GM23338 (cell line): ENCODE measurements at regions not wholly inside any gene's neighbourhood (a gene's known extent, or its start where the extent isn't known, plus 50 kb on each side); places are given as distances from the start of the nearest gene placed in this dataset.

Source experiments
- ATAC-seq: fragments of 200-7000 bp; cut with Tn5 transposase; 3 replicates; pipeline ENCODE4 v1.9.1; 2020
- DNase-seq: peaks from one replicate; pipeline ENCODE4 v3.0.0-alpha.2; 2015; ENCODE audit warnings: low spot score
- H2AFZ ChIP-seq: fragments of 200-600 bp; sonication (generic); 2 replicates; pipeline ENCODE4 v1.8.0; 2016; ENCODE audit warnings: antibody characterized with exemption, mild to moderate bottlenecking, moderate library complexity
- H3F3A ChIP-seq: fragments of 200-600 bp; sonication (generic); replicated peaks from 2 replicates; pipeline ENCODE4 v1.8.0; 2017; ENCODE audit warnings: antibody characterized with exemption, mixed run types, low read depth
- H3K27ac ChIP-seq: fragments of 200-600 bp; sonication (generic); 2 replicates; pipeline ENCODE4 v1.6.1; 2016; ENCODE audit warnings: low read depth
- H3K27me3 ChIP-seq: fragments of 200-600 bp; sonication (generic); 2 replicates; pipeline ENCODE4 v1.8.0; 2016; ENCODE audit warnings: mild to moderate bottlenecking, mixed run types, moderate library complexity; ENCODE audit not compliant: insufficient read depth
- H3K36me3 ChIP-seq: fragments of 200-600 bp; sonication (generic); 2 replicates; pipeline ENCODE4 v1.8.0; 2016; ENCODE audit warnings: mild to moderate bottlenecking; ENCODE audit not compliant: insufficient read depth
- H3K4me1 ChIP-seq: fragments of 200-600 bp; sonication (generic); 2 replicates; pipeline ENCODE4 v1.8.0; 2016; ENCODE audit warnings: mild to moderate bottlenecking, moderate library complexity; ENCODE audit not compliant: insufficient read depth
- H3K4me2 ChIP-seq: fragments of 200-600 bp; sonication (generic); 2 replicates; pipeline ENCODE4 v1.7.1; 2017; ENCODE audit warnings: mixed run types
- H3K4me3 ChIP-seq: fragments of 200-600 bp; sonication (generic); 2 replicates; pipeline ENCODE4 v1.6.1; 2016; ENCODE audit warnings: mixed run types
- H3K79me2 ChIP-seq: fragments of 200-600 bp; sonication (generic); replicated peaks from 2 replicates; pipeline ENCODE4 v1.8.0; 2017; ENCODE audit warnings: mild to moderate bottlenecking; ENCODE audit not compliant: insufficient read depth
- H3K9me2 ChIP-seq: fragments of 200-600 bp; sonication (generic); 2 replicates; pipeline ENCODE4 v1.8.0; 2017; ENCODE audit not compliant: insufficient read depth
- H4K20me1 ChIP-seq: fragments of 200-600 bp; sonication (generic); replicated peaks from 2 replicates; pipeline ENCODE4 v1.8.0; 2017; ENCODE audit warnings: mild to moderate bottlenecking; ENCODE audit not compliant: insufficient read depth
- H3K27ac Mint-ChIP-seq: 2 replicates; pipeline ENCODE4 v1.8.0; 2020; ENCODE audit warnings: inconsistent platforms, mild to moderate bottlenecking, moderate library complexity, mixed read lengths
- H3K27me3 Mint-ChIP-seq: 3 replicates; pipeline ENCODE4 v1.8.0; 2022; ENCODE audit warnings: low read depth, mild to moderate bottlenecking, moderate library complexity, mixed read lengths, inconsistent platforms; ENCODE audit not compliant: insufficient read depth, poor library complexity
- H3K36me3 Mint-ChIP-seq: 3 replicates; pipeline ENCODE4 v1.8.0; 2021; ENCODE audit warnings: low read depth, mild to moderate bottlenecking, inconsistent platforms, moderate library complexity, mixed read lengths
- H3K4me1 Mint-ChIP-seq: 3 replicates; pipeline ENCODE4 v1.8.0; 2020; ENCODE audit warnings: mild to moderate bottlenecking, inconsistent platforms, mixed read lengths
- H3K4me3 Mint-ChIP-seq: 3 replicates; pipeline ENCODE4 v1.8.0; 2021; ENCODE audit warnings: moderate library complexity, mild to moderate bottlenecking, inconsistent platforms, mixed read lengths
- H3K9me3 Mint-ChIP-seq: 3 replicates; pipeline ENCODE4 v1.8.0; 2020; ENCODE audit warnings: moderate library complexity, mild to moderate bottlenecking, inconsistent platforms, mixed read lengths
- CREB1 ChIP-seq: fragments of 250-450 bp; sonication (Bioruptor Pico); IDR thresholded peaks from 2 replicates; pipeline ENCODE4 v1.5.0; 2020; ENCODE audit warnings: low read depth, mild to moderate bottlenecking, moderate library complexity
- CTCF ChIP-seq, 2 experiments: fragments of 200-600 bp in 1 of 2; sonication (generic) in 1 of 2; conservative IDR thresholded peaks; 2 replicates each; pipeline versions ENCODE4 v1.5.1 to v1.6.1; 2016 to 2017; ENCODE audit warnings: antibody characterized with exemption in 2 of 2, low read depth in 2 of 2, mild to moderate bottlenecking in 2 of 2, moderate library complexity in 1 of 2
- ETS1 ChIP-seq: IDR thresholded peaks from 2 replicates; pipeline ENCODE4 v1.6.1; 2016; ENCODE audit warnings: antibody characterized with exemption
- EZH2 ChIP-seq: fragments of 200-600 bp; sonication (generic); IDR thresholded peaks from one replicate; pipeline ENCODE4 v1.8.0; 2017; ENCODE audit warnings: antibody characterized with exemption, mild to moderate bottlenecking, low read depth; ENCODE audit not compliant: unreplicated experiment
- EZH2phosphoT487 ChIP-seq: fragments of 200-600 bp; sonication (generic); IDR thresholded peaks from one replicate; pipeline ENCODE4 v1.8.1; 2018; ENCODE audit warnings: antibody characterized with exemption; ENCODE audit not compliant: unreplicated experiment
- JUNB ChIP-seq: IDR thresholded peaks from one replicate; pipeline ENCODE4 v1.6.1; 2016; ENCODE audit warnings: antibody characterized with exemption; ENCODE audit not compliant: unreplicated experiment
- NANOG ChIP-seq: IDR thresholded peaks from 2 replicates; pipeline ENCODE4 v1.6.1; 2016; ENCODE audit warnings: antibody characterized with exemption, borderline replicate concordance
- POLR2AphosphoS5 ChIP-seq: IDR thresholded peaks from 2 replicates; pipeline ENCODE4 v1.6.1; 2016; ENCODE audit warnings: antibody characterized with exemption, low read depth
- STAT1 ChIP-seq: IDR thresholded peaks from one replicate; pipeline ENCODE4 v1.6.1; 2016; ENCODE audit warnings: antibody characterized with exemption; ENCODE audit not compliant: unreplicated experiment
- ZNF114 ChIP-seq: fragments of 250-450 bp; sonication (Bioruptor Pico); IDR thresholded peaks from 2 replicates; pipeline ENCODE4 v1.5.0; 2020; ENCODE audit warnings: mild to moderate bottlenecking, moderate library complexity
- ZNF331 ChIP-seq: fragments of 250-450 bp; sonication (Bioruptor Pico); IDR thresholded peaks from 2 replicates; pipeline ENCODE4 v1.5.0; 2020; ENCODE audit warnings: low read depth, mild to moderate bottlenecking, moderate library complexity
- TF ChIP-seq, protein P1 (sequence below): IDR thresholded peaks from one replicate; pipeline ENCODE4 v1.6.1; 2018; ENCODE audit warnings: antibody characterized with exemption; ENCODE audit not compliant: unreplicated experiment
- TF ChIP-seq, protein P2 (sequence below): fragments of 250-450 bp; sonication (Bioruptor Pico); IDR thresholded peaks from 2 replicates; pipeline ENCODE4 v1.5.0; 2020; ENCODE audit warnings: mild to moderate bottlenecking, moderate library complexity

GRCh38 chr5:90263102-90263820, 146.3 kb downstream of the CETN3 start:
- Histone ChIP-seq H4K20me1 (no peaks in the 10 kb centered on the region), H2AFZ (peak overlapping the region; percentile 53; the same call in 1 of the 2 replicates), H3K4me3 (no peak overlapping the region), H3K36me3 (no peaks in the 10 kb centered on the region), H3K4me2 (no peak overlapping the region), H3F3A (no peaks in the 10 kb centered on the region), H3K27ac (no peak overlapping the region), H3K27me3 (no peaks in the 10 kb centered on the region), H3K9me2 (no peaks in the 10 kb centered on the region), H3K79me2 (no peaks in the 10 kb centered on the region), H3K4me1 (0 out of 2 replicates have a peak, but pooled peaks cover 8% of the 10 kb centered on the region)
- ATAC-seq, result peak; percentile 52; the same call in 2 of the 3 replicates
- peaks cover 10% of the 10 kb centered on the region; the same call in 2 of the 3 replicates for H3K4me1 Mint-ChIP-seq
- no peaks in the 10 kb centered on the region for H3K36me3 Mint-ChIP-seq
- no peak for TF ChIP-seq EZH2
- TF ChIP-seq POLR2AphosphoS5, result no peak
- TF ChIP-seq, protein P1, sequence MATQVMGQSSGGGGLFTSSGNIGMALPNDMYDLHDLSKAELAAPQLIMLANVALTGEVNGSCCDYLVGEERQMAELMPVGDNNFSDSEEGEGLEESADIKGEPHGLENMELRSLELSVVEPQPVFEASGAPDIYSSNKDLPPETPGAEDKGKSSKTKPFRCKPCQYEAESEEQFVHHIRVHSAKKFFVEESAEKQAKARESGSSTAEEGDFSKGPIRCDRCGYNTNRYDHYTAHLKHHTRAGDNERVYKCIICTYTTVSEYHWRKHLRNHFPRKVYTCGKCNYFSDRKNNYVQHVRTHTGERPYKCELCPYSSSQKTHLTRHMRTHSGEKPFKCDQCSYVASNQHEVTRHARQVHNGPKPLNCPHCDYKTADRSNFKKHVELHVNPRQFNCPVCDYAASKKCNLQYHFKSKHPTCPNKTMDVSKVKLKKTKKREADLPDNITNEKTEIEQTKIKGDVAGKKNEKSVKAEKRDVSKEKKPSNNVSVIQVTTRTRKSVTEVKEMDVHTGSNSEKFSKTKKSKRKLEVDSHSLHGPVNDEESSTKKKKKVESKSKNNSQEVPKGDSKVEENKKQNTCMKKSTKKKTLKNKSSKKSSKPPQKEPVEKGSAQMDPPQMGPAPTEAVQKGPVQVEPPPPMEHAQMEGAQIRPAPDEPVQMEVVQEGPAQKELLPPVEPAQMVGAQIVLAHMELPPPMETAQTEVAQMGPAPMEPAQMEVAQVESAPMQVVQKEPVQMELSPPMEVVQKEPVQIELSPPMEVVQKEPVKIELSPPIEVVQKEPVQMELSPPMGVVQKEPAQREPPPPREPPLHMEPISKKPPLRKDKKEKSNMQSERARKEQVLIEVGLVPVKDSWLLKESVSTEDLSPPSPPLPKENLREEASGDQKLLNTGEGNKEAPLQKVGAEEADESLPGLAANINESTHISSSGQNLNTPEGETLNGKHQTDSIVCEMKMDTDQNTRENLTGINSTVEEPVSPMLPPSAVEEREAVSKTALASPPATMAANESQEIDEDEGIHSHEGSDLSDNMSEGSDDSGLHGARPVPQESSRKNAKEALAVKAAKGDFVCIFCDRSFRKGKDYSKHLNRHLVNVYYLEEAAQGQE, result no peak
- TF ChIP-seq CTCF (conservative IDR thresholded peaks at IDR 0.05; ENCODE audit: low read depth in 2 of 2), result no peak
- TF ChIP-seq ZNF114 (CRISPR knock-in tag), result no peak
- no peak for TF ChIP-seq NANOG
- no peak for TF ChIP-seq JUNB
- TF ChIP-seq EZH2phosphoT487, result no peak
- TF ChIP-seq CREB1 (CRISPR knock-in tag), result no peak
- no peak for TF ChIP-seq ZNF331
- TF ChIP-seq STAT1, result no peak
- TF ChIP-seq ETS1, result no peak
- TF ChIP-seq, protein P2, sequence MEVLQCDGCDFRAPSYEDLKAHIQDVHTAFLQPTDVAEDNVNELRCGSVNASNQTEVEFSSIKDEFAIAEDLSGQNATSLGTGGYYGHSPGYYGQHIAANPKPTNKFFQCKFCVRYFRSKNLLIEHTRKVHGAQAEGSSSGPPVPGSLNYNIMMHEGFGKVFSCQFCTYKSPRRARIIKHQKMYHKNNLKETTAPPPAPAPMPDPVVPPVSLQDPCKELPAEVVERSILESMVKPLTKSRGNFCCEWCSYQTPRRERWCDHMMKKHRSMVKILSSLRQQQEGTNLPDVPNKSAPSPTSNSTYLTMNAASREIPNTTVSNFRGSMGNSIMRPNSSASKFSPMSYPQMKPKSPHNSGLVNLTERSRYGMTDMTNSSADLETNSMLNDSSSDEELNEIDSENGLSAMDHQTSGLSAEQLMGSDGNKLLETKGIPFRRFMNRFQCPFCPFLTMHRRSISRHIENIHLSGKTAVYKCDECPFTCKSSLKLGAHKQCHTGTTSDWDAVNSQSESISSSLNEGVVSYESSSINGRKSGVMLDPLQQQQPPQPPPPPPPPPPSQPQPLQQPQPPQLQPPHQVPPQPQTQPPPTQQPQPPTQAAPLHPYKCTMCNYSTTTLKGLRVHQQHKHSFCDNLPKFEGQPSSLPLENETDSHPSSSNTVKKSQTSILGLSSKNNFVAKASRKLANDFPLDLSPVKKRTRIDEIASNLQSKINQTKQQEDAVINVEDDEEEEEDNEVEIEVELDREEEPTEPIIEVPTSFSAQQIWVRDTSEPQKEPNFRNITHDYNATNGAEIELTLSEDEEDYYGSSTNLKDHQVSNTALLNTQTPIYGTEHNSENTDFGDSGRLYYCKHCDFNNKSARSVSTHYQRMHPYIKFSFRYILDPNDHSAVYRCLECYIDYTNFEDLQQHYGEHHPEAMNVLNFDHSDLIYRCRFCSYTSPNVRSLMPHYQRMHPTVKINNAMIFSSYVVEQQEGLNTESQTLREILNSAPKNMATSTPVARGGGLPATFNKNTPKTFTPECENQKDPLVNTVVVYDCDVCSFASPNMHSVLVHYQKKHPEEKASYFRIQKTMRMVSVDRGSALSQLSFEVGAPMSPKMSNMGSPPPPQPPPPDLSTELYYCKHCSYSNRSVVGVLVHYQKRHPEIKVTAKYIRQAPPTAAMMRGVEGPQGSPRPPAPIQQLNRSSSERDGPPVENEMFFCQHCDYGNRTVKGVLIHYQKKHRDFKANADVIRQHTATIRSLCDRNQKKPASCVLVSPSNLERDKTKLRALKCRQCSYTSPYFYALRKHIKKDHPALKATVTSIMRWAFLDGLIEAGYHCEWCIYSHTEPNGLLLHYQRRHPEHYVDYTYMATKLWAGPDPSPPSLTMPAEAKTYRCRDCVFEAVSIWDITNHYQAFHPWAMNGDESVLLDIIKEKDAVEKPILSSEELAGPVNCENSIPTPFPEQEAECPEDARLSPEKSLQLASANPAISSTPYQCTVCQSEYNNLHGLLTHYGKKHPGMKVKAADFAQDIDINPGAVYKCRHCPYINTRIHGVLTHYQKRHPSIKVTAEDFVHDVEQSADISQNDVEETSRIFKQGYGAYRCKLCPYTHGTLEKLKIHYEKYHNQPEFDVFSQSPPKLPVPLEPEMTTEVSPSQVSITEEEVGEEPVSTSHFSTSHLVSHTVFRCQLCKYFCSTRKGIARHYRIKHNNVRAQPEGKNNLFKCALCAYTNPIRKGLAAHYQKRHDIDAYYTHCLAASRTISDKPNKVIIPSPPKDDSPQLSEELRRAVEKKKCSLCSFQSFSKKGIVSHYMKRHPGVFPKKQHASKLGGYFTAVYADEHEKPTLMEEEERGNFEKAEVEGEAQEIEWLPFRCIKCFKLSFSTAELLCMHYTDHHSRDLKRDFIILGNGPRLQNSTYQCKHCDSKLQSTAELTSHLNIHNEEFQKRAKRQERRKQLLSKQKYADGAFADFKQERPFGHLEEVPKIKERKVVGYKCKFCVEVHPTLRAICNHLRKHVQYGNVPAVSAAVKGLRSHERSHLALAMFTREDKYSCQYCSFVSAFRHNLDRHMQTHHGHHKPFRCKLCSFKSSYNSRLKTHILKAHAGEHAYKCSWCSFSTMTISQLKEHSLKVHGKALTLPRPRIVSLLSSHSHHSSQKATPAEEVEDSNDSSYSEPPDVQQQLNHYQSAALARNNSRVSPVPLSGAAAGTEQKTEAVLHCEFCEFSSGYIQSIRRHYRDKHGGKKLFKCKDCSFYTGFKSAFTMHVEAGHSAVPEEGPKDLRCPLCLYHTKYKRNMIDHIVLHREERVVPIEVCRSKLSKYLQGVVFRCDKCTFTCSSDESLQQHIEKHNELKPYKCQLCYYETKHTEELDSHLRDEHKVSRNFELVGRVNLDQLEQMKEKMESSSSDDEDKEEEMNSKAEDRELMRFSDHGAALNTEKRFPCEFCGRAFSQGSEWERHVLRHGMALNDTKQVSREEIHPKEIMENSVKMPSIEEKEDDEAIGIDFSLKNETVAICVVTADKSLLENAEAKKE (CRISPR knock-in tag), result no peak
- H3K4me3 Mint-ChIP-seq, result no peak overlapping the region
- no peaks in the 10 kb centered on the region for H3K27me3 Mint-ChIP-seq
- peak; percentile 8 for DNase-seq
- H3K9me3 Mint-ChIP-seq, result no peaks in the 10 kb centered on the region
- H3K27ac Mint-ChIP-seq, result no peak overlapping the region
